HCT116 (cell line): ENCODE measurements at regions not wholly inside any gene's neighbourhood (a gene's known extent, or its start where the extent isn't known, plus 50 kb on each side); places are given as distances from the start of the nearest gene placed in this dataset.

Experiments used
- ATAC-seq: fragments of 200-7000 bp; cut with Tn5 transposase; 2 replicates; pipeline ENCODE4 v1.9.1; 2020; ENCODE audit warnings: mild to moderate bottlenecking, moderate library complexity
- BruUV-seq: library from RNA; stranded (reverse); fragments of 400-500 nt; replicated peaks from 2 replicates; lab custom pipeline; 2021; lab: Mats Ljungman, UMichigan
- CTCF ChIA-PET: fragments of 300-600 bp; sonication (Branson Sonifier 250); formaldehyde crosslinking; loops from one replicate; lab custom pipeline; 2021; ENCODE audit warnings: antibody characterized with exemption; lab: Charles Lee
- POLR2A ChIA-PET: fragments of 300-600, 350-600 bp; sonication (Branson Sonifier 250); formaldehyde crosslinking; loops from one replicate; lab custom pipeline; 2021; ENCODE audit warnings: antibody characterized with exemption; lab: Charles Lee
- RAD21 ChIA-PET, 2 experiments: fragments of 300-600 bp; sonication (Branson Sonifier 250); formaldehyde crosslinking; loops; one replicate each; lab custom pipeline; 2023; ENCODE audit warnings: low total read pairs in 2 of 2; ENCODE audit not compliant: uncharacterized antibody in 2 of 2, unreplicated experiment in 2 of 2, low non-redundant PET in 1 of 2; lab: Charles Lee
- DNase-seq: peaks from one replicate; pipeline ENCODE4 v3.0.0-alpha.2; 2010; ENCODE audit warnings: low read depth, low spot score
- H2AFZ ChIP-seq: fragments of 200-600 bp; shearing (Covaris generic), sonication (generic); 2 replicates; pipeline ENCODE4 v1.6.1; 2017; ENCODE audit warnings: low read depth, mixed run types, mixed read lengths, antibody characterized with exemption, low read length; ENCODE audit not compliant: poor library complexity, severe bottlenecking
- H3K27ac ChIP-seq: 2 replicates; pipeline ENCODE4 v1.5.1; 2012; ENCODE audit warnings: low read depth, low read length
- H3K27me3 ChIP-seq: fragments of 200-600 bp; sonication (generic); 2 replicates; pipeline ENCODE4 v1.6.1; 2016; ENCODE audit warnings: mixed run types, low read length, mixed read lengths; ENCODE audit not compliant: insufficient read depth
- H3K36me3 ChIP-seq, 2 experiments: fragments of 200-500 bp in 1 of 2; fragments of 200-600 bp in 1 of 2; sonication (Bioruptor generic) in 1 of 2; sonication (generic) in 1 of 2; 2 replicates each; pipeline versions ENCODE4 v1.5.1 to v1.6.1; 2014 to 2016; ENCODE audit warnings: low read length in 2 of 2, inconsistent platforms in 1 of 2, mixed read lengths in 1 of 2, mixed run types in 1 of 2; ENCODE audit not compliant: insufficient read depth in 2 of 2, control insufficient read depth in 1 of 2
- H3K4me1 ChIP-seq, 2 experiments: fragments of 200-600 bp in 1 of 2; sonication (generic) in 1 of 2; 2 replicates each; pipeline versions ENCODE4 v1.5.1 to v1.6.1; 2012 to 2017; ENCODE audit warnings: low read length in 2 of 2, inconsistent platforms in 1 of 2, mild to moderate bottlenecking in 1 of 2, mixed read lengths in 1 of 2, mixed run types in 1 of 2, moderate library complexity in 1 of 2; ENCODE audit not compliant: insufficient read depth in 2 of 2, control insufficient read depth in 1 of 2
- H3K4me2 ChIP-seq: fragments of 200-600 bp; sonication (generic); 2 replicates; pipeline ENCODE4 v1.6.1; 2017; ENCODE audit warnings: mixed run types, low read length, mixed read lengths
- H3K4me3 ChIP-seq, 2 experiments: fragments of 200-600 bp in 1 of 2; sonication (generic) in 1 of 2; replicated peaks in 1 of 2; 2 replicates each; pipeline ENCODE4 v1.5.1; 2011 to 2016; ENCODE audit warnings: low read length in 2 of 2, control low read depth in 1 of 2, low read depth in 1 of 2, mild to moderate bottlenecking in 1 of 2, mixed read lengths in 1 of 2, mixed run types in 1 of 2
- H3K79me2 ChIP-seq: fragments of 200-600 bp; sonication (generic); 2 replicates; pipeline ENCODE4 v1.6.1; 2017; ENCODE audit warnings: mild to moderate bottlenecking, mixed run types, low read length, moderate library complexity, mixed read lengths; ENCODE audit not compliant: insufficient read depth
- H3K9ac ChIP-seq: fragments of 200-600 bp; sonication (generic); 2 replicates; pipeline ENCODE4 v1.6.1; 2016; ENCODE audit warnings: low read length, mixed read lengths
- H3K9me2 ChIP-seq: fragments of 200-600 bp; sonication (generic), shearing (Covaris generic); 2 replicates; pipeline ENCODE4 v1.6.1; 2017; ENCODE audit warnings: mixed run types, mild to moderate bottlenecking, moderate library complexity; ENCODE audit not compliant: insufficient read depth
- H3K9me3 ChIP-seq, 2 experiments: fragments of 200-500 bp in 1 of 2; fragments of 200-600 bp in 1 of 2; sonication (Bioruptor generic) in 1 of 2; sonication (generic) in 1 of 2; 2 replicates each; pipeline ENCODE4 v1.6.1; 2014 to 2017; ENCODE audit warnings: low read length in 2 of 2, mixed read lengths in 2 of 2, inconsistent platforms in 1 of 2, low read depth in 1 of 2, mild to moderate bottlenecking in 1 of 2, mixed run types in 1 of 2, moderate library complexity in 1 of 2; ENCODE audit not compliant: control insufficient read depth in 1 of 2, insufficient read depth in 1 of 2
- H4K20me1 ChIP-seq: fragments of 200-600 bp; sonication (generic), shearing (Covaris generic); 2 replicates; pipeline ENCODE4 v1.6.1; 2017; ENCODE audit warnings: mixed run types, mild to moderate bottlenecking, moderate library complexity; ENCODE audit not compliant: insufficient read depth
- ATF3 ChIP-seq: IDR thresholded peaks from 2 replicates; pipeline ENCODE4 v1.6.1; 2012
- CBX3 ChIP-seq: IDR thresholded peaks from 2 replicates; pipeline ENCODE4 v1.6.1; 2012; ENCODE audit warnings: low read depth
- EGR1 ChIP-seq: IDR thresholded peaks from 2 replicates; pipeline ENCODE4 v1.6.1; 2012; ENCODE audit warnings: low read depth
- EZH2phosphoT487 ChIP-seq: fragments of 200-600 bp; IDR thresholded peaks from 2 replicates; pipeline ENCODE4 v1.6.1; 2018; ENCODE audit warnings: antibody characterized with exemption, borderline replicate concordance
- FOSL1 ChIP-seq: IDR thresholded peaks from 2 replicates; pipeline ENCODE4 v1.6.1; 2012; ENCODE audit warnings: low read depth
- JUND ChIP-seq: IDR thresholded peaks from 2 replicates; pipeline ENCODE4 v1.6.1; 2012
- POLR2AphosphoS5 ChIP-seq: IDR thresholded peaks from 2 replicates; pipeline ENCODE4 v1.6.1; 2011; ENCODE audit warnings: mild to moderate bottlenecking, low read depth, low read length, moderate library complexity
- SP1 ChIP-seq: IDR thresholded peaks from 2 replicates; pipeline ENCODE4 v1.6.1; 2012; ENCODE audit warnings: low read depth
- TCF7L2 ChIP-seq: IDR thresholded peaks from 2 replicates; pipeline ENCODE4 v1.7.0; 2011; ENCODE audit warnings: borderline replicate concordance, inconsistent platforms; ENCODE audit not compliant: insufficient read depth, insufficient read length; ENCODE audit errors: extremely low read depth
- intact Hi-C: fragments of 100-400 bp; cut with micrococcal nuclease; formaldehyde crosslinking; loops from 2 replicates; pipeline ENCODE4 v1.10.0; 2022
- TF ChIP-seq, protein P1 (sequence below): IDR thresholded peaks from 2 replicates; pipeline ENCODE4 v1.6.1; 2012; ENCODE audit warnings: low read depth

DNA sequence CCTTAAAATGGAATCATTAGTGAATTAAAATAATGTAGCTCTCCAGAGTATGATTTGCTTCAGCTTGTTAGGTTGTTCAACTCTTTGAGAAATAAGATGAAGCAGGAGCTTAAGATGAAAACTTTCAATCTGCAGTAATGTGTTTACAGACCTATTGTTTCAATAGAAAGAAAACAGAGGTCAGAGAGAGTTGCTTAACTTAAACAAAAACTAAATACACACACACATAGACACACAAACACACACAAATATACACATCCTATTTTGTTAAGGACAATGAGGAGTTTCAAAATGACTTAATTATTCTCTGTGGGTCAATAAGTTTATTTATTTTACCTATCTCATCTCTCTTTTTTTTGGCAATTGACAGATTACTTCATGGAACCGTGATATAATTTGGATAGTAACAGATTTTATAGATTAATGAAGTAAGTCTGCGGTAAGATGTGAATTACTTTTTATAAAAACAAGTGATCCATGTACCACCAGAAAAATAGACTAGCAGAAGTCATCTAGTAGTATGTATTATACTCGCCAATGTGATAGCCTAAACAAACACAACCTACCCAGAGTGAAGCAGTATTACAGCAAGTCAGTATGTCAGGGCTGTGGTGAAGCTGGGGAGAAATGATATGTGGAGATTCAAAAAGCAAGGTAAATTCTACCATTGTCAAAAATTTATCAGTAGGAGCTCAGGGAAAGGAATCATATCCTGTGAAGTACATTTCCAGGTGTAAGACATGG is 76.7 kb upstream of the DCBLD2 start:
- Histone ChIP-seq H3K4me1 (peaks cover 81 to 89% of the 10 kb centered on the region in 2 experiments), H3K4me3 (peak overlapping the region in 1 of 2 experiments; percentile 12; a peak in 1 of 4 replicates), H3K27me3 (no peaks in the 10 kb centered on the region), H2AFZ (no peak overlapping the region), H3K36me3 (no peaks in the 10 kb centered on the region), H3K9ac (peak overlapping the region; percentile 63)
- intact Hi-C loops = no loop called here
- POLR2A ChIA-PET = interaction anchor here (1.8 to 5.6 kb wide), 4 partner anchors 8 to 80 kb away, joined by 5 to 62 read pairs (median 10); partner anchors contain the start of gene DCBLD2
- CTCF ChIA-PET = no interaction called here
- TSS peak; percentile 11 for BruUV-seq
- TF ChIP-seq EGR1 (no peak), EZH2phosphoT487 (no peak), FOSL1 (no peak), TCF7L2 (no peak), ATF3 (no peak), POLR2AphosphoS5 (no peak), SP1 (no peak), JUND (no peak), CBX3 (no peak)
- TF ChIP-seq, protein P1, sequence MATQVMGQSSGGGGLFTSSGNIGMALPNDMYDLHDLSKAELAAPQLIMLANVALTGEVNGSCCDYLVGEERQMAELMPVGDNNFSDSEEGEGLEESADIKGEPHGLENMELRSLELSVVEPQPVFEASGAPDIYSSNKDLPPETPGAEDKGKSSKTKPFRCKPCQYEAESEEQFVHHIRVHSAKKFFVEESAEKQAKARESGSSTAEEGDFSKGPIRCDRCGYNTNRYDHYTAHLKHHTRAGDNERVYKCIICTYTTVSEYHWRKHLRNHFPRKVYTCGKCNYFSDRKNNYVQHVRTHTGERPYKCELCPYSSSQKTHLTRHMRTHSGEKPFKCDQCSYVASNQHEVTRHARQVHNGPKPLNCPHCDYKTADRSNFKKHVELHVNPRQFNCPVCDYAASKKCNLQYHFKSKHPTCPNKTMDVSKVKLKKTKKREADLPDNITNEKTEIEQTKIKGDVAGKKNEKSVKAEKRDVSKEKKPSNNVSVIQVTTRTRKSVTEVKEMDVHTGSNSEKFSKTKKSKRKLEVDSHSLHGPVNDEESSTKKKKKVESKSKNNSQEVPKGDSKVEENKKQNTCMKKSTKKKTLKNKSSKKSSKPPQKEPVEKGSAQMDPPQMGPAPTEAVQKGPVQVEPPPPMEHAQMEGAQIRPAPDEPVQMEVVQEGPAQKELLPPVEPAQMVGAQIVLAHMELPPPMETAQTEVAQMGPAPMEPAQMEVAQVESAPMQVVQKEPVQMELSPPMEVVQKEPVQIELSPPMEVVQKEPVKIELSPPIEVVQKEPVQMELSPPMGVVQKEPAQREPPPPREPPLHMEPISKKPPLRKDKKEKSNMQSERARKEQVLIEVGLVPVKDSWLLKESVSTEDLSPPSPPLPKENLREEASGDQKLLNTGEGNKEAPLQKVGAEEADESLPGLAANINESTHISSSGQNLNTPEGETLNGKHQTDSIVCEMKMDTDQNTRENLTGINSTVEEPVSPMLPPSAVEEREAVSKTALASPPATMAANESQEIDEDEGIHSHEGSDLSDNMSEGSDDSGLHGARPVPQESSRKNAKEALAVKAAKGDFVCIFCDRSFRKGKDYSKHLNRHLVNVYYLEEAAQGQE = no peak
- TF ChIP-seq, all 23 proteins: peak for 0
- no peak for DNase-seq
- H3K9me2 ChIP-seq = no peaks in the 10 kb centered on the region
- H3K27ac ChIP-seq = peak overlapping the region; percentile 88
- no peaks in the 10 kb centered on the region for H4K20me1 ChIP-seq
- H3K4me2 ChIP-seq = peak overlapping the region; percentile 63
- no peaks in the 10 kb centered on the region for H3K9me3 ChIP-seq
- RAD21 ChIA-PET = interaction anchor here in 1 of 2 experiments (0.7 kb wide), 1 partner anchor 76 kb away, joined by 3 read pairs; no protein-coding TSS in a partner anchor
- peak; percentile 2; the same call in 1 of the 2 replicates for ATAC-seq
- peaks cover 90% of the 10 kb centered on the region for H3K79me2 ChIP-seq
